ENCODE measurements at regions not wholly inside any gene's neighbourhood (a gene's known extent, or its start where the extent isn't known, plus 50 kb on each side); places are given as distances from the start of the nearest gene placed in this dataset.

GRCh38 chr4:65791111-65791811 is 121.0 kb upstream of the EPHA5 start:
- WGBS (ENCODE audit: extremely low coverage, insufficient coverage, insufficient read length): no CpG with 5 or more reads among the region's 1 CpG

GRCh38 chr4:65789805-65790204 is 119.5 kb upstream of the EPHA5 start:
- Histone ChIP-seq H3K79me1 (ENCODE audit: low read length) (no peaks in the 10 kb centered on the region), H3K23ac (ENCODE audit: low read length) (no peak overlapping the region), H2BK5ac (ENCODE audit: low read depth, low read length, poor library complexity) (no peak overlapping the region), H2AFZ (ENCODE audit: insufficient read depth, low read length, poor library complexity) (no peak overlapping the region), H3K4ac (ENCODE audit: low read depth, low read length) (no peak overlapping the region), H3K14ac (ENCODE audit: low read length) (no peak overlapping the region), H2BK12ac (ENCODE audit: low read length) (no peak overlapping the region), H2BK120ac (ENCODE audit: insufficient read depth, low read length, poor library complexity) (no peak overlapping the region), H3K27me3 (ENCODE audit: insufficient read depth, low read length) (no peaks in the 10 kb centered on the region), H4K12ac (ENCODE audit: low read depth, low read length) (no peak overlapping the region), H3K36me3 (ENCODE audit: control insufficient read depth in 1 of 2, insufficient read depth in 2 of 2, low read length in 2 of 2) (no peaks in the 10 kb centered on the region), H3K27ac (ENCODE audit: low read depth, low read length) (no peak overlapping the region), H3K4me2 (ENCODE audit: low read length) (no peak overlapping the region), H4K91ac (ENCODE audit: low read depth, low read length) (no peak overlapping the region), H2AK5ac (ENCODE audit: low read length) (no peak overlapping the region), H3K9me3 (ENCODE audit: insufficient read depth, low read depth, low read length) (no peaks in the 10 kb centered on the region), H3K18ac (ENCODE audit: low read length) (no peak overlapping the region), H3K4me3 (ENCODE audit: low read depth, low read length) (no peak overlapping the region), H3K4me1 (ENCODE audit: control insufficient read depth in 1 of 2, insufficient read depth in 2 of 2, low read length in 2 of 2) (no peaks in the 10 kb centered on the region), H4K8ac (ENCODE audit: low read depth, low read length) (no peak overlapping the region), H3K9ac (ENCODE audit: low read length) (no peak overlapping the region), H3K79me2 (ENCODE audit: control insufficient read depth, insufficient read depth, low read length, poor library complexity) (no peaks in the 10 kb centered on the region)
- DNase-seq: no peak
- no CpG with 5 or more reads among the region's 2 CpGs for WGBS (ENCODE audit: extremely low coverage, insufficient coverage, insufficient read length)

More at GRCh38 chr4:65791111-65791811, 121.0 kb upstream of the EPHA5 start:
- DNase-seq: no peak
- Histone ChIP-seq H4K91ac (ENCODE audit: low read depth, low read length) (no peak overlapping the region), H3K4me1 (ENCODE audit: control insufficient read depth in 1 of 2, insufficient read depth in 2 of 2, low read length in 2 of 2) (no peaks in the 10 kb centered on the region), H3K18ac (ENCODE audit: low read length) (no peak overlapping the region), H2AK5ac (ENCODE audit: low read length) (no peak overlapping the region), H3K79me1 (ENCODE audit: low read length) (no peaks in the 10 kb centered on the region), H3K36me3 (ENCODE audit: control insufficient read depth in 1 of 2, insufficient read depth in 2 of 2, low read length in 2 of 2) (no peaks in the 10 kb centered on the region), H2AFZ (ENCODE audit: insufficient read depth, low read length, poor library complexity) (no peak overlapping the region), H3K4me2 (ENCODE audit: low read length) (no peak overlapping the region), H3K4me3 (ENCODE audit: low read depth, low read length) (no peak overlapping the region), H3K14ac (ENCODE audit: low read length) (no peak overlapping the region), H2BK12ac (ENCODE audit: low read length) (no peak overlapping the region), H4K12ac (ENCODE audit: low read depth, low read length) (no peak overlapping the region), H3K27me3 (ENCODE audit: insufficient read depth, low read length) (no peaks in the 10 kb centered on the region), H3K79me2 (ENCODE audit: control insufficient read depth, insufficient read depth, low read length, poor library complexity) (no peaks in the 10 kb centered on the region), H2BK5ac (ENCODE audit: low read depth, low read length, poor library complexity) (no peak overlapping the region), H3K27ac (ENCODE audit: low read depth, low read length) (no peak overlapping the region), H4K8ac (ENCODE audit: low read depth, low read length) (no peak overlapping the region), H3K23ac (ENCODE audit: low read length) (no peak overlapping the region), H3K4ac (ENCODE audit: low read depth, low read length) (no peak overlapping the region), H3K9me3 (ENCODE audit: insufficient read depth, low read depth, low read length) (no peaks in the 10 kb centered on the region), H2BK120ac (ENCODE audit: insufficient read depth, low read length, poor library complexity) (no peak overlapping the region), H3K9ac (ENCODE audit: low read length) (no peak overlapping the region)

DNA sequence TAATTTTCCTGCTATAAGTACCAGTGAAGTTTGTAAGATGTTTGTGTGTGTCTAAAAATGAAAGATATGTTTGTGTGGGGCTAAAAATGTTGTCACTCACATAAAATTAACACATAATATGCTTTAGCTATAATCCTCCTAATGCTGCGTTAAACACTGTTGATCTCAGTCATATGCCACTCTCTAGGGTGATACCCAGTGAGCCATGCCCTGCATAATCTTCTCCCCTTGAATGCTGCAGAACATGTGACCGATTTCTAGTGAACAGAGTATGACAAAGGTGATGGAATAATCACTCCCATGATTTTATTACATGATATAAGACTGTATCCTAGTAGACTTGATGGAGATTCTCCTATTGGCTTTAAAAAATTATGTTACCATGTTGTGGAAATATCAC is 119.1 kb upstream of the EPHA5 start:
- Histone ChIP-seq H3K27ac (ENCODE audit: low read depth, low read length) (no peak overlapping the region), H3K36me3 (ENCODE audit: control insufficient read depth in 1 of 2, insufficient read depth in 2 of 2, low read length in 2 of 2) (no peaks in the 10 kb centered on the region), H3K14ac (ENCODE audit: low read length) (no peak overlapping the region), H2AK5ac (ENCODE audit: low read length) (no peak overlapping the region), H3K9me3 (ENCODE audit: insufficient read depth, low read depth, low read length) (no peaks in the 10 kb centered on the region), H3K18ac (ENCODE audit: low read length) (no peak overlapping the region), H2BK120ac (ENCODE audit: insufficient read depth, low read length, poor library complexity) (no peak overlapping the region), H3K23ac (ENCODE audit: low read length) (no peak overlapping the region), H3K4me2 (ENCODE audit: low read length) (no peak overlapping the region), H2AFZ (ENCODE audit: insufficient read depth, low read length, poor library complexity) (no peak overlapping the region), H4K12ac (ENCODE audit: low read depth, low read length) (no peak overlapping the region), H3K4me3 (ENCODE audit: low read depth, low read length) (no peak overlapping the region), H3K79me1 (ENCODE audit: low read length) (no peaks in the 10 kb centered on the region), H4K8ac (ENCODE audit: low read depth, low read length) (no peak overlapping the region), H2BK12ac (ENCODE audit: low read length) (no peak overlapping the region), H3K27me3 (ENCODE audit: insufficient read depth, low read length) (no peaks in the 10 kb centered on the region), H4K91ac (ENCODE audit: low read depth, low read length) (no peak overlapping the region), H2BK5ac (ENCODE audit: low read depth, low read length, poor library complexity) (no peak overlapping the region), H3K79me2 (ENCODE audit: control insufficient read depth, insufficient read depth, low read length, poor library complexity) (no peaks in the 10 kb centered on the region), H3K4ac (ENCODE audit: low read depth, low read length) (no peak overlapping the region), H3K9ac (ENCODE audit: low read length) (no peak overlapping the region), H3K4me1 (ENCODE audit: control insufficient read depth in 1 of 2, insufficient read depth in 2 of 2, low read length in 2 of 2) (no peaks in the 10 kb centered on the region)
- DNase-seq: no peak
- WGBS (ENCODE audit: extremely low coverage, insufficient coverage, insufficient read length): no CpG with 5 or more reads among the region's 2 CpGs

DNA sequence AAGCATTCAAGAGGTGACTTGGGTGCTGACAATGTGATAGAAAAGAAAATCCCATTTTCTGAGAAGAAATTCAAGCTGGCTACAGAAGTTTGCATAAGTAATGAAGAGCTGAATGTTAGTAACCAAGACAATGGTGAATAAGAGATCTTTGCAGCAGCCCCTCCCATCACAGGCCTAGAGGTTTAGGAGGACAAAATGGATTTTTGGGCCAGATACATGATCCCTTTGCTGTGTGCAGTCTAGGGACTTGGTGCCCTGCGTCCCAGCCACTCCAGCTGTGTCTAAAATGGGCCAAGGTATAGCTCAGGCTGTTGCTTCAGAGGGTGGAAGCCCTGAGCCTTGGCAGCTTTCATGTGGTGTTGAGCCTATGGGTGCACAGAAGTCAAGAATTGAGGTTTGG is 107.0 kb upstream of the EPHA5 start:
- Histone ChIP-seq H2BK120ac (ENCODE audit: insufficient read depth, low read length, poor library complexity) (no peak overlapping the region), H3K36me3 (ENCODE audit: control insufficient read depth in 1 of 2, insufficient read depth in 2 of 2, low read length in 2 of 2) (no peaks in the 10 kb centered on the region), H2AFZ (ENCODE audit: insufficient read depth, low read length, poor library complexity) (no peak overlapping the region), H3K4me1 (ENCODE audit: control insufficient read depth in 1 of 2, insufficient read depth in 2 of 2, low read length in 2 of 2) (no peaks in the 10 kb centered on the region), H3K9ac (ENCODE audit: low read length) (no peak overlapping the region), H3K4me2 (ENCODE audit: low read length) (no peak overlapping the region), H3K9me3 (ENCODE audit: insufficient read depth, low read depth, low read length) (peaks cover 15% of the 10 kb centered on the region), H4K8ac (ENCODE audit: low read depth, low read length) (no peak overlapping the region), H3K27ac (ENCODE audit: low read depth, low read length) (no peak overlapping the region), H3K27me3 (ENCODE audit: insufficient read depth, low read length) (no peaks in the 10 kb centered on the region), H4K91ac (ENCODE audit: low read depth, low read length) (no peak overlapping the region), H3K18ac (ENCODE audit: low read length) (no peak overlapping the region), H3K4me3 (ENCODE audit: low read depth, low read length) (no peak overlapping the region), H3K14ac (ENCODE audit: low read length) (no peak overlapping the region), H2BK5ac (ENCODE audit: low read depth, low read length, poor library complexity) (no peak overlapping the region), H2AK5ac (ENCODE audit: low read length) (no peak overlapping the region), H4K12ac (ENCODE audit: low read depth, low read length) (no peak overlapping the region), H3K23ac (ENCODE audit: low read length) (no peak overlapping the region), H3K79me2 (ENCODE audit: control insufficient read depth, insufficient read depth, low read length, poor library complexity) (no peaks in the 10 kb centered on the region), H3K4ac (ENCODE audit: low read depth, low read length) (no peak overlapping the region), H2BK12ac (ENCODE audit: low read length) (no peak overlapping the region), H3K79me1 (ENCODE audit: low read length) (no peaks in the 10 kb centered on the region)
- no CpG with 5 or more reads among the region's 1 CpG for WGBS (ENCODE audit: extremely low coverage, insufficient coverage, insufficient read length)
- no peak for DNase-seq
